NT2/D1 (cell line): ENCODE measurements at regions not wholly inside any gene's neighbourhood (a gene's known extent, or its start where the extent isn't known, plus 50 kb on each side); places are given as distances from the start of the nearest gene placed in this dataset.

Experiments used
- DNase-seq: peaks from one replicate; pipeline ENCODE4 v3.0.0-alpha.2; 2011; ENCODE audit warnings: low read depth, low spot score
- H3K27me3 ChIP-seq: 2 replicates; pipeline ENCODE4 v1.6.0; 2011; ENCODE audit warnings: mild to moderate bottlenecking; ENCODE audit not compliant: insufficient read length, insufficient read depth
- H3K36me3 ChIP-seq: 2 replicates; pipeline ENCODE4 v1.6.1; 2011; ENCODE audit warnings: mild to moderate bottlenecking, low read length, mixed read lengths; ENCODE audit not compliant: insufficient read depth, insufficient read length
- H3K4me1 ChIP-seq: 2 replicates; pipeline ENCODE4 v1.5.1; 2011; ENCODE audit not compliant: insufficient read depth, insufficient read length
- H3K4me3 ChIP-seq: 2 replicates; pipeline ENCODE4 v1.5.1; 2011; ENCODE audit warnings: low read depth; ENCODE audit not compliant: insufficient read length
- H3K9ac ChIP-seq: 2 replicates; pipeline ENCODE4 v1.6.0; 2011; ENCODE audit warnings: low read depth; ENCODE audit not compliant: insufficient read length
- H3K9me3 ChIP-seq: 2 replicates; pipeline ENCODE4 v1.5.1; 2011; ENCODE audit warnings: mild to moderate bottlenecking, low read length; ENCODE audit not compliant: insufficient read depth
- SUZ12 ChIP-seq: IDR thresholded peaks from 2 replicates; pipeline ENCODE4 v1.6.1; 2011; ENCODE audit not compliant: insufficient read length, insufficient read depth; ENCODE audit errors: extremely low read depth
- YY1 ChIP-seq: IDR thresholded peaks from 2 replicates; pipeline ENCODE4 v1.6.1; 2011; ENCODE audit not compliant: insufficient read length, insufficient read depth
- ZNF274 ChIP-seq: IDR thresholded peaks from 2 replicates; pipeline ENCODE4 v1.6.1; 2011; ENCODE audit warnings: mild to moderate bottlenecking, low read depth, low read length

DNA sequence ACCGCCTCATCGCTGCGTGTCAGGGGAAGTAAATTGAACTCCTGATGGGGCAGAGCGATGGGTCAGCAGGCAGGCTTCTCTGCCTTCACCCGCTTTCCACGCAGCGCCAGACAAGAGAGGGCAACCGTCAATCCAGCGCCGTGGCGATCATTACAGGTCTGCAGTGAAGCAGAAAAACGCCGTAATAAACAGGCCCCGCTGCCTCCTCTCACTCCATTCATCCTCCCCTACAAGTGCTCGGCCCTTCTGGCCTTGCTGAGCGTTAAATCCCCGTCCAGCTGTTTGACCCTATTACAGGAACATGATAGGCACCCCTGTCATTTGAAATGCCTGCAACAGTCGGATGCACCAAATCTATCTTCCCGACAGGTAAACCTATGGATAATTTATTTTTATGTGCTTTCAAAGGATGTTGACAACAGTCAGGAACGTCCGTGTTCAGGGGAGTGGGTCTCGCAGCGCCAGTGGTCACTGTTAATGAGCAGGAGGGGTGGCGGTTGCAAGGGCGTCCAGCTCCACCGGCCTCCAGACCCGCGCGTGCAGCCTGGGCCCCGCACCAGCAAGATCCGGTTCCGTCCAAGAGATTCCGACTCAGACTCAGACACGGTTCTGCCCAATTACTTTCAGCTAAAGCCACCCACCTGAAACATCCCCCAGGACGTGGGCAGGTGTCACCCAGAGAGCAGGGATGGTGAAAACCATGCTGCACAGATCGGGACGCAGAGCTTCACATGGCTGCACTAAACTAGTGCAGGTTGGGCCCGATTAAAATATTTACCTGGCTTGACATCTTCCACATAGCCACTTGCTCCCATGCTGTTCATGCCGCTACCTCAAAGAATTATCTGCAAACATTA, 508.0 kb upstream of the MGMT start:
- Histone ChIP-seq H3K4me1 (no peaks in the 10 kb centered on the region), H3K9me3 (no peaks in the 10 kb centered on the region), H3K4me3 (no peak overlapping the region), H3K36me3 (no peaks in the 10 kb centered on the region), H3K9ac (no peak overlapping the region), H3K27me3 (no peaks in the 10 kb centered on the region)
- TF ChIP-seq SUZ12 (no peak), YY1 (no peak), ZNF274 (no peak)
- DNase-seq = no peak

DNA sequence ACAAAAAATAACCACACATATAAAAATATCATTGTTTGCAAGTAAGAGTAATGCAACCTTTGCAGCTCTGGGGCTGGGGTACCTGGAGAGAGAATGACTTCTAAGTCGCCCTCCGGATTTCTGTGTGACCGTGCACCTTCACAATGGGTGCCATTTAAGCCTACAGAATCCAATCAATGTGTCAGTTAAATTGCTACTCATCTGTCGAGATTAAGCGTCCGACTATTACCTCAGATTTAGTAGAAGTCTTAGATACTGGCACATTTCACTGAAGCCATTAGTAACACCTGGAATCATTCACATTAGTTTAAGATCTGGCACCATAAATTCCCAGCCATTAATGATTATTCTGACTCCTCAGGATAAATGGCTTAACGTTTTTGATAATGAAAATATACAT, 507.3 kb upstream of the MGMT start:
- Histone ChIP-seq H3K36me3 (no peaks in the 10 kb centered on the region), H3K9ac (no peak overlapping the region), H3K4me3 (no peak overlapping the region), H3K27me3 (no peaks in the 10 kb centered on the region), H3K9me3 (no peaks in the 10 kb centered on the region), H3K4me1 (no peaks in the 10 kb centered on the region)
- DNase-seq = no peak
- TF ChIP-seq SUZ12 (no peak), ZNF274 (no peak), YY1 (no peak)

DNA sequence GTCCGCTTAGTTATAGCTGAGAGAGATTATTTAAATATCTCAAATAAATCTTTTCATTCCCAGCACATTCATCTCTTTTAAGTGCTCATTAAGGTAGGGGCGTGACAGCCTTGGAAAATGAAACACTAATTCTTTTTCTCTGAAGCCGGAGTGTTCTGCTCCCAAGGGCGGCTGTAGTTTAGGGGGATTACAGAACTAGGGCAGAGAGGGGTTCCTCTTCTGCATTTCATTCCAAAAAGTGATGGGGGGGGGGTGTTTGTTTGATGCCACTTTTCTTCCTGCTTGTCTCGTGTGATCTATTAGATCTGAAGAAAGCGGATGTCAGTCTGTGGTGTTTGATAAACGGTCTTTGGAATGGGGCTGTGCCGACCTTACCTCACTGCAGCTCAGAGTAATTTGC, 506.5 kb upstream of the MGMT start:
- Histone ChIP-seq H3K4me1 (no peaks in the 10 kb centered on the region), H3K9ac (no peak overlapping the region), H3K4me3 (no peak overlapping the region), H3K27me3 (no peaks in the 10 kb centered on the region), H3K9me3 (no peaks in the 10 kb centered on the region), H3K36me3 (no peaks in the 10 kb centered on the region)
- no peak for DNase-seq
- TF ChIP-seq YY1 (no peak), SUZ12 (no peak), ZNF274 (no peak)

- Histone ChIP-seq H3K36me3 (no peaks in the 10 kb centered on the region), H3K27me3 (no peaks in the 10 kb centered on the region), H3K4me1 (no peaks in the 10 kb centered on the region), H3K4me3 (no peak overlapping the region), H3K9ac (no peak overlapping the region), H3K9me3 (no peaks in the 10 kb centered on the region)
- no peak for TF ChIP-seq YY1
- no peak for TF ChIP-seq ZNF274
- no peak for TF ChIP-seq SUZ12
- DNase-seq = no peak
Observed at GRCh38 chr10:128962182-128962581, 504.9 kb upstream of the MGMT start.

DNA sequence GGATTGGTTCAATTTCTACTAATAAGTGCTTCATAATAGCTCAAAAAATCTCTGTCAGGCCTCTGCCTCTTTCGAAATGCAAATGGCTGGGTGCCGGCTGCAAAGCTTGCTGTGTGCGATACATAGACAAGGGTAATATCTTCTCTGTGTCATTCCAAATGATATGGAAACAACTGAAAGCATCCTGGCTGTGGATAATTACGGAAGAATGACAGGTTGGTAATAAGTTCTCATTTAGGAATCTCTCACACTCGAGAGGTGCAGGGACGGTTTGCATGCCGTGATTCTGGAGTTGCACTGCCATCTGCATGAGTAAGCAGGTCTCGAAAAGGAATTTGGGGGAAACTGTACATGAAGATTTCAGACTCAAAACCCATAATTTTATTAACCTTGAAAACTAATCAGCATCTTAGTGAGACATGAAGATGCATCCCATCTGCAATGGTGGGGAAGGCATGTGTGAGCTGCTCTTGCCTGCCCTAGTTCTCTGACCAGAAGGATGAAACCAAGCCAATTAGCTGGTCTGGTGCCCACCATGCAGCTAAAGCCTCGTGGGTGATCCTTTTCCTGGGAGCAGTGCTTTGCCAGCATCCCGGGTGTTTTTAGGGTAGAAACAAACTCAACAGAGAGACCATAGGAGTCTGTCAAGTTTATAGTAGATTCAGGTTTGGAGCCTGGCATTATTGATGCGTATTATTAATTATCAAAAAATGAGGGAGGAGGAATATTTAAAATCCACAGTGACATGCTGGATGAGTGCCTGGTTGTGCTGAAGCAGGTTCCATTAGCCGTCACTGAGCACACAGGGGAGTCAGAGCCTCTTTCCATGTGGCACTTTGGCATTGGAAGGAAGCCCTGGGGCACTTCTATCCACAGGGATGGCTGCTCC, 503.6 kb upstream of the MGMT start:
- H3K9ac ChIP-seq = no peak overlapping the region
- no peak for DNase-seq
- H3K4me1 ChIP-seq = no peaks in the 10 kb centered on the region
- no peaks in the 10 kb centered on the region for H3K27me3 ChIP-seq
- no peaks in the 10 kb centered on the region for H3K9me3 ChIP-seq
- no peak overlapping the region for H3K4me3 ChIP-seq
- TF ChIP-seq YY1 (no peak), SUZ12 (no peak), ZNF274 (no peak)
- H3K36me3 ChIP-seq = no peaks in the 10 kb centered on the region

GRCh38 chr10:128964100-128964403, 503.0 kb upstream of the MGMT start:
- H3K9ac ChIP-seq = no peak overlapping the region

GRCh38 chr10:128967980-128968756, 498.9 kb upstream of the MGMT start:
- no peaks in the 10 kb centered on the region for H3K4me1 ChIP-seq
- H3K9me3 ChIP-seq = no peaks in the 10 kb centered on the region
- no peaks in the 10 kb centered on the region for H3K36me3 ChIP-seq
- no peaks in the 10 kb centered on the region for H3K27me3 ChIP-seq
- DNase-seq = no peak
- H3K4me3 ChIP-seq = no peak overlapping the region
- no peak overlapping the region for H3K9ac ChIP-seq
- TF ChIP-seq YY1 (no peak), ZNF274 (no peak), SUZ12 (no peak)

More at GRCh38 chr10:128964100-128964403, 503.0 kb upstream of the MGMT start:
- TF ChIP-seq SUZ12 = no peak
- no peaks in the 10 kb centered on the region for H3K9me3 ChIP-seq
- DNase-seq = no peak
- no peaks in the 10 kb centered on the region for H3K27me3 ChIP-seq
- no peaks in the 10 kb centered on the region for H3K36me3 ChIP-seq
- no peak overlapping the region for H3K4me3 ChIP-seq
- no peaks in the 10 kb centered on the region for H3K4me1 ChIP-seq
